ENCODE measurements at regions not wholly inside any gene's neighbourhood (a gene's known extent, or its start where the extent isn't known, plus 50 kb on each side); places are given as distances from the start of the nearest gene placed in this dataset.

GRCh38 chrX:82973646-82974045 is 534.4 kb upstream of the POU3F4 start:
- no peaks in the 10 kb centered on the region for H3K79me2 ChIP-seq (ENCODE audit: control insufficient read depth, low read length)
- no peaks in the 10 kb centered on the region for H3K9me2 ChIP-seq (replicated peaks; ENCODE audit: control insufficient read depth, low read length)
- H3K27me3 ChIP-seq (ENCODE audit: control insufficient read depth, low read length) = no peaks in the 10 kb centered on the region

GRCh38 chrX:82998163-82998562 is 509.9 kb upstream of the POU3F4 start:
- Histone ChIP-seq H3K27me3 (ENCODE audit: control insufficient read depth, low read length) (no peaks in the 10 kb centered on the region), H3K4me1 (ENCODE audit: control insufficient read depth, low read length) (no peaks in the 10 kb centered on the region), H3K9me3 (ENCODE audit: control insufficient read depth, insufficient read depth, low read length) (no peaks in the 10 kb centered on the region), H3K27ac (ENCODE audit: low read depth, low read length) (no peak overlapping the region), H3K4me2 (ENCODE audit: low read length) (no peak overlapping the region), H4K20me1 (ENCODE audit: control insufficient read depth, insufficient read depth, low read depth, low read length) (no peaks in the 10 kb centered on the region), H3K9me2 (replicated peaks; ENCODE audit: control insufficient read depth, low read length) (no peaks in the 10 kb centered on the region), H3F3A (ENCODE audit: control insufficient read depth, insufficient read depth) (no peaks in the 10 kb centered on the region), H3K4me3 (ENCODE audit: low read length) (no peak overlapping the region), H3K79me2 (ENCODE audit: control insufficient read depth, low read length) (no peaks in the 10 kb centered on the region), H3K36me3 (ENCODE audit: control insufficient read depth, low read length) (no peaks in the 10 kb centered on the region)
- TF ChIP-seq EZH2phosphoT487 (IDR thresholded peaks at IDR 0.05; ENCODE audit: borderline replicate concordance, low read length) = no peak
- no peak for TF ChIP-seq CTCF (IDR thresholded peaks at IDR 0.05; ENCODE audit: low read depth, low read length, poor library complexity, severe bottlenecking)

More at GRCh38 chrX:82973646-82974045, 534.4 kb upstream of the POU3F4 start:
- no peak for TF ChIP-seq CTCF (IDR thresholded peaks at IDR 0.05; ENCODE audit: low read depth, low read length, poor library complexity, severe bottlenecking)
- TF ChIP-seq EZH2phosphoT487 (IDR thresholded peaks at IDR 0.05; ENCODE audit: borderline replicate concordance, low read length) = no peak
- Histone ChIP-seq H3K9me3 (ENCODE audit: control insufficient read depth, insufficient read depth, low read length) (no peaks in the 10 kb centered on the region), H3K4me1 (ENCODE audit: control insufficient read depth, low read length) (no peaks in the 10 kb centered on the region), H4K20me1 (ENCODE audit: control insufficient read depth, insufficient read depth, low read depth, low read length) (no peaks in the 10 kb centered on the region), H3K27ac (ENCODE audit: low read depth, low read length) (no peak overlapping the region), H3K4me2 (ENCODE audit: low read length) (no peak overlapping the region), H3K4me3 (ENCODE audit: low read length) (no peak overlapping the region), H3F3A (ENCODE audit: control insufficient read depth, insufficient read depth) (no peaks in the 10 kb centered on the region), H3K36me3 (ENCODE audit: control insufficient read depth, low read length) (no peaks in the 10 kb centered on the region)

- no peaks in the 10 kb centered on the region for H3K4me1 ChIP-seq (ENCODE audit: control insufficient read depth, low read length)
- H3K27me3 ChIP-seq (ENCODE audit: control insufficient read depth, low read length) = no peaks in the 10 kb centered on the region
- no peak overlapping the region for H3K27ac ChIP-seq (ENCODE audit: low read depth, low read length)
- H3F3A ChIP-seq (ENCODE audit: control insufficient read depth, insufficient read depth) = no peaks in the 10 kb centered on the region
- H3K9me3 ChIP-seq (ENCODE audit: control insufficient read depth, insufficient read depth, low read length) = no peaks in the 10 kb centered on the region
- no peaks in the 10 kb centered on the region for H3K79me2 ChIP-seq (ENCODE audit: control insufficient read depth, low read length)
- H3K4me3 ChIP-seq (ENCODE audit: low read length) = no peak overlapping the region
- no peak for TF ChIP-seq CTCF (IDR thresholded peaks at IDR 0.05; ENCODE audit: low read depth, low read length, poor library complexity, severe bottlenecking)
- no peak for TF ChIP-seq EZH2phosphoT487 (IDR thresholded peaks at IDR 0.05; ENCODE audit: borderline replicate concordance, low read length)
- no peaks in the 10 kb centered on the region for H4K20me1 ChIP-seq (ENCODE audit: control insufficient read depth, insufficient read depth, low read depth, low read length)
- no peaks in the 10 kb centered on the region for H3K36me3 ChIP-seq (ENCODE audit: control insufficient read depth, low read length)
- H3K9me2 ChIP-seq (replicated peaks; ENCODE audit: control insufficient read depth, low read length) = no peaks in the 10 kb centered on the region
- no peak overlapping the region for H3K4me2 ChIP-seq (ENCODE audit: low read length)
Measured at GRCh38 chrX:83004012-83004411, 504.1 kb upstream of the POU3F4 start.

- TF ChIP-seq EZH2phosphoT487 (IDR thresholded peaks at IDR 0.05; ENCODE audit: borderline replicate concordance, low read length) = no peak
- peak; percentile 37 for TF ChIP-seq CTCF (IDR thresholded peaks at IDR 0.05; ENCODE audit: low read depth, low read length, poor library complexity, severe bottlenecking)
- Histone ChIP-seq H3K9me3 (ENCODE audit: control insufficient read depth, insufficient read depth, low read length) (no peaks in the 10 kb centered on the region), H3K9me2 (replicated peaks; ENCODE audit: control insufficient read depth, low read length) (no peaks in the 10 kb centered on the region), H3K27ac (ENCODE audit: low read depth, low read length) (no peak overlapping the region), H3F3A (ENCODE audit: control insufficient read depth, insufficient read depth) (no peaks in the 10 kb centered on the region), H3K4me3 (ENCODE audit: low read length) (no peak overlapping the region), H3K36me3 (ENCODE audit: control insufficient read depth, low read length) (no peaks in the 10 kb centered on the region), H3K4me1 (ENCODE audit: control insufficient read depth, low read length) (no peaks in the 10 kb centered on the region), H3K79me2 (ENCODE audit: control insufficient read depth, low read length) (no peaks in the 10 kb centered on the region), H3K27me3 (ENCODE audit: control insufficient read depth, low read length) (no peaks in the 10 kb centered on the region), H3K4me2 (ENCODE audit: low read length) (no peak overlapping the region), H4K20me1 (ENCODE audit: control insufficient read depth, insufficient read depth, low read depth, low read length) (no peaks in the 10 kb centered on the region)
Measured at GRCh38 chrX:83008415-83008814, 499.7 kb upstream of the POU3F4 start.

Data from DOHH2 (cell line).